Activated T-helper 17 cell treated with anti-CD3 and anti-CD28 coated beads, Interleukin-2, amount 50 U/mL, for 72 hours (primary cell): ENCODE measurements at regions not wholly inside any gene's neighbourhood (a gene's known extent, or its start where the extent isn't known, plus 50 kb on each side); places are given as distances from the start of the nearest gene placed in this dataset.
A peak's percentile ranks its signal among the peaks of the same experiment; 100 is the strongest.

ENCODE experiments used
- ATAC-seq: fragments of 150-1000 bp; cut with Tn5 transposase; replicated peaks from 2 replicates; pipeline ENCODE4 v1.10.0; 2021; ENCODE audit warnings: mild to moderate bottlenecking, moderate library complexity
- H3K27ac Mint-ChIP-seq: one replicate; pipeline ENCODE4 v1.8.0; 2022; ENCODE audit warnings: mixed read lengths
- H3K27me3 Mint-ChIP-seq: one replicate; pipeline ENCODE4 v1.8.0; 2022; ENCODE audit warnings: mixed read lengths
- H3K36me3 Mint-ChIP-seq: one replicate; pipeline ENCODE4 v1.8.0; 2022; ENCODE audit warnings: low read depth, mild to moderate bottlenecking, mixed read lengths
- H3K4me1 Mint-ChIP-seq: one replicate; pipeline ENCODE4 v1.8.0; 2022; ENCODE audit warnings: mixed read lengths
- H3K4me3 Mint-ChIP-seq: one replicate; pipeline ENCODE4 v1.8.0; 2022; ENCODE audit warnings: mild to moderate bottlenecking, mixed read lengths
- H3K9me3 Mint-ChIP-seq: one replicate; pipeline ENCODE4 v1.8.0; 2022; ENCODE audit warnings: mixed read lengths

DNA sequence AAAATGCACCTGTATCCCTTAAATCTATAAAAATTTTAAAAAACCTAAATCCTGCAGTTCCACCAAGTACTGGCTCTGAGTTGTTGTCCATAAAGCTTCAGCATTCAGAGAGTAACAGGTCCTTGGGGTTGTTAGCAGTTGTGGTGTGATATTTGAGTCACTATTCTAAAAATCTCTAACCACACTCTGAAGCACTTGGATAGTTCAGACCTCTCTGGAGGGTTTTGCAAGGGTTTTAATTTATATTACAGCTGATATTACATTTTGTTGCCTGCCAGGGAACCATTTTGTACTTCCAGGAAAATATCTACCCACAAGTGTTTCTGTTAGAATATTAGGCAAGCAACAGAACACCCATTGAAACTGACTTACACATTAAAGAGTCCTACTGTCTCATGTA lies 255.6 kb downstream of the TBL1XR1 start:
- no peaks in the 10 kb centered on the region for H3K27me3 Mint-ChIP-seq
- no peaks in the 10 kb centered on the region for H3K36me3 Mint-ChIP-seq
- H3K4me3 Mint-ChIP-seq, result no peak overlapping the region
- no peak overlapping the region for H3K27ac Mint-ChIP-seq
- no peaks in the 10 kb centered on the region for H3K9me3 Mint-ChIP-seq
- no peak for ATAC-seq
- H3K4me1 Mint-ChIP-seq, result no peaks in the 10 kb centered on the region

DNA sequence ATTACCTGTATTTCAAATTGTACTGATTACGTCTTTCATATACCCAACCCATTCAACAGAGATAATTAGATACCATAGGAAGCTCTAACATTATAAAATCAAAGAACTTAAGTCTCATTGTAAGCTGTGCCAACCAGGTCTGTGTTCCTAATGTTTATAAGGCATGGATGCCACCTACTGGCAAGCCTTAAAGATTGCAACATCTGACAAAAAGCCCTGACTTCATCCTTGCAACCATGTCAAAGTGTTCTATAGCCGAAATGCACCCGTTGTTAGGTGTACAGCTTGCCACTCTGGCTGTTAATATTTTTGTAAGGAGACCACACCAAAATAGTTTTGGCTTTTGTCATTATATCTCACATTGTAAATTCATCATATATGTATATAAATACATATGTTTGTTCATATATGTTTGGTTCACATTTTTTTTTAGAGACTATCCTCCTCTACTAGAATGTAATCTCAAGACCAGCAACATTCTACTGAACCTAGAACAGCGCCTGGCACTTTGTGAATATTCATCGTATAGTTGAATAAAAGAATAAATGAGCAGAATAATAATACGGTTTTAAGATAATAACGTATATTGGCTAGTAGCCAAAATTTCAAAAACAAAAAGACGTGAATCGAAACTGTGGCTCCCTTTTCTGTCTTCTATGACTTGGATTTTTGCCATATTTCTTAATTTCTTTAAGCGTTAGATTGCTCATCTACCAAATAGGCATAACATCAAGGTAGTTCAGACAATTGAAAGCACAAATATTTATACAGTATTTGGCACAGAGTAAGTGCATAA lies 258.1 kb downstream of the TBL1XR1 start:
- H3K27me3 Mint-ChIP-seq, result peaks cover 9% of the 10 kb centered on the region
- H3K4me3 Mint-ChIP-seq, result no peak overlapping the region
- peak; percentile 72 for ATAC-seq
- H3K27ac Mint-ChIP-seq, result no peak overlapping the region
- H3K36me3 Mint-ChIP-seq, result no peaks in the 10 kb centered on the region
- no peaks in the 10 kb centered on the region for H3K4me1 Mint-ChIP-seq
- H3K9me3 Mint-ChIP-seq, result no peaks in the 10 kb centered on the region

DNA sequence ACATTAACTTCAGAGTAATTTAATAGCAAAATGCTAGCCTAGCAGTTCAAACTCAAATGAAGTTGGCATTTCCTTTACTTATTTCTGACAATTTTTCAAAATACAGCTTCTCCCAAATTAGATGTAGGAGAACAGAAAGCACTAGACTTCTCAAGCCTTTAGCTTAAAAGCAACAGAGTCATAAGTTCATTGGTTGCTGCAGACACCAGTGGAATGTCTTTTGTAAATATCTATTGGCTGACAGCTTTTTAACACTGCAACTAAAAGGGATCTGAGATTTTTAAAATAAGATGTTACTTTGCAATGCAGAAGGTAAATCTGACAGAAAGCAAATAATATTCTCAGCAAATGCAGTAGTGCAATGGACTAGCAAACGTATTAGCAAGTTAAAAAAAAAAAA lies 259.3 kb downstream of the TBL1XR1 start:
- no peaks in the 10 kb centered on the region for H3K36me3 Mint-ChIP-seq
- no peak for ATAC-seq
- peaks cover 13% of the 10 kb centered on the region for H3K27me3 Mint-ChIP-seq
- no peaks in the 10 kb centered on the region for H3K4me1 Mint-ChIP-seq
- H3K4me3 Mint-ChIP-seq, result no peak overlapping the region
- H3K9me3 Mint-ChIP-seq, result no peaks in the 10 kb centered on the region
- no peak overlapping the region for H3K27ac Mint-ChIP-seq

DNA sequence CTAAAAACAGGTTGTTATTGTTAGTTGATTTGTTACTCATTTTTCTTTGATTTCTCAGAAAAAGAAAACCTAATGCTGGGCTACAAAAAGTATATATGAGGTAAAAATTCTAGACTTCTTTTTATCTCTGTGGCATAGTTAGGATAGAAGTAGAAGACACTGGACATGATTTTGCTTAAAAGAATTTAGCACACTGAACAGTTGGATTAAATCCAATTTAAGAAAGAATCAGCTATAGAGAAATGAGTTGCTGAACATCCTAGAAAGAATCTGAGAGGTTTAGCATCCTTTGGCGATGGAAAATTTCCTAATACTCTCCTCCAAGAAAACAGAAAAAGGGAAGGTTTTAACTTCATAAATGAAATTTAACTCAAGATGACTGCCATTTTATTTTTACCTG lies 259.7 kb downstream of the TBL1XR1 start:
- no peaks in the 10 kb centered on the region for H3K36me3 Mint-ChIP-seq
- no peak overlapping the region for H3K4me3 Mint-ChIP-seq
- ATAC-seq, result no peak
- H3K4me1 Mint-ChIP-seq, result no peaks in the 10 kb centered on the region
- H3K27ac Mint-ChIP-seq, result no peak overlapping the region
- no peaks in the 10 kb centered on the region for H3K9me3 Mint-ChIP-seq
- peaks cover 13% of the 10 kb centered on the region for H3K27me3 Mint-ChIP-seq

DNA sequence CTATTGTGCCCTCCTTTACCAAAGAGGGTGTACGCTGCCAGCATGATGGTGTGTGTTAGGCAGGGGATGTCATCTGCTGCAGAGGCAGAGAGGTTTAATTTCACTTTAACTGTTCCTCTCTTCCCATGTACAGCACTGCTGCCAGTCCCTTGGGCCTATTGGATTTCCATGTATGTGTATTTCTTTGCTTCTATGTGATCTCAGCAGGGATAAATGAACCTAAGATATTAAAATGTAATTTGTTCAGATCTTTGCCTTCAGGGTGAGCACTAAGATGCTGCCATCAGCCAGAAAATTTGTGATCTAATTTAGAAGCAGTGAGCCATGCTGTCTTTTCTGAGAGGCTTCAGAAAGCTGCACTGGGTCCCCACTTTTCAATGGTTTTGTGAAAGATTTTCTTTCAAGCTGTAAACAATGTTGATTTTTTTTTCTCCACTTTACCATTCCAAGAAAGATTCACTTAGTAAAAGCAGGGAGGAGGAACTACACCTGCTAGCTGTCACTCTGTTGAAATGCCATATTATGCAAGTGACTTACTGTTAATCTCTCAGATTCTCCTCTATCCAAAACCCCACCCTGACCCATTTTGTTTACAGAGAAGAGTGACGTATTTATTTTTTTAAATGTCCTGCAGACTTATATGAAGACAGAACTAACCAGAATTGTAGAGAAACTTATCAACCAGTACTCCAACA lies 261.9 kb downstream of the TBL1XR1 start:
- Mint-ChIP-seq H3K36me3 (no peaks in the 10 kb centered on the region), H3K4me1 (no peaks in the 10 kb centered on the region), H3K27me3 (peaks cover 13% of the 10 kb centered on the region), H3K4me3 (no peak overlapping the region), H3K9me3 (no peaks in the 10 kb centered on the region), H3K27ac (no peak overlapping the region)
- no peak for ATAC-seq

DNA sequence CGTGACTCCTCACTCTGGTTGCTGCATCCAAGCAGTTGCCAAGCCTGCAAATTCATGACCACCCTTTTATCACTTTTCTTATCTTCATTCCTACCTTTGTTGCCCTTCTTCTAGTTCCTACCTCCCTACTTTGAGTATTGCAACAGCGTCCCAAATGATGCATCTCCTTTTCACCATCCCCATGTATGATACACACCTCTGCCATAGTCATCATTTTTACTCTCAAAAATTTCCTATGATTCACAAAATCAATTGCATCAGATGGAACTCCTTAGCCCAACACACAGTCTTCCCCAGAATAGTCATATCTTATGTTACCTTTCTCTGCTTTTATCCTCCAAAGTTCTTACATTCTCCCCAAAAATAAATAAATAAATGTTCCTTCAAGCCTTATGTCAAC lies 262.6 kb downstream of the TBL1XR1 start:
- Mint-ChIP-seq H3K27me3 (peaks cover 13% of the 10 kb centered on the region), H3K4me3 (no peak overlapping the region), H3K36me3 (no peaks in the 10 kb centered on the region), H3K4me1 (no peaks in the 10 kb centered on the region), H3K27ac (no peak overlapping the region), H3K9me3 (no peaks in the 10 kb centered on the region)
- ATAC-seq, result no peak

DNA sequence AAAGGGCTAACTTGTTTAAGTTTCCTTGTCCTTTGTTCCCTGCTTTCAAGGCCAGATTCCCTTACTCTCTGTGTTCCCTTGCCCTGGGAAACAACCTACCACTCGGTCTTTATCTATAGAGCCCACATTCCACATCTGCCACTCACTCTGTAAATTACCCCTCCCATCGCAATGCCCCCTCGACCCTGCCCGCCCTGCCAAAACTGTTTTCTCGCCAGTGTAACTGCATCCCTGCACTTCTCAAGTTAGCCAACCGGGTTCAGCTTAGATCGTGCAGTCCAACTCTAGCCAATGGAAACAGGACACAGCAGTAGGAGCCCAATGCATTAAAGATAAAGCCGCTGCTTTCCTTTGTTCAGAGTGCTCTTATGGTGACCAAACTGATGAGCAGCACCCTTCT lies 263.6 kb downstream of the TBL1XR1 start:
- Mint-ChIP-seq H3K4me1 (no peaks in the 10 kb centered on the region), H3K36me3 (no peaks in the 10 kb centered on the region), H3K4me3 (no peak overlapping the region), H3K27me3 (peaks cover 18% of the 10 kb centered on the region), H3K9me3 (no peaks in the 10 kb centered on the region), H3K27ac (no peak overlapping the region)
- no peak for ATAC-seq

DNA sequence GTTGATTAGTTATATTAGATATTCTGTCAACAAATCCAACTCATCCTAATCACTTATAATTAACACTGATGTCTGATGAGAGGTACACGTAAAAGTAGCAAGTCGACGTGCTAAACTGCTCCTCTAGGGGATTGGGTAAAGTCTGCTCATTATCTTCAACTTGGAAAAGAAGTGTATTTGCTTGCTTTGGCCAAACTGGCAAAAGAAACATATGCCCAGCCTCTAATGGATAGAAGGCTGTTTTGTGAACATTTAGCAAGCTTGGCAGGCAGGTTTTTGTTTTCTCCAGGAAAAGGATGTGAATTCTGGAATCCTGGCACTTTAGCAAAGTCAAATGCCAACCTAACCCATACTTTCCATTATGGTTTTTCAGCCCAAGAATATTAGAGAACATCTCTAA lies 264.8 kb downstream of the TBL1XR1 start:
- H3K27ac Mint-ChIP-seq, result no peak overlapping the region
- peaks cover 21% of the 10 kb centered on the region for H3K27me3 Mint-ChIP-seq
- no peaks in the 10 kb centered on the region for H3K9me3 Mint-ChIP-seq
- ATAC-seq, result no peak
- no peaks in the 10 kb centered on the region for H3K36me3 Mint-ChIP-seq
- H3K4me3 Mint-ChIP-seq, result no peak overlapping the region
- no peaks in the 10 kb centered on the region for H3K4me1 Mint-ChIP-seq

DNA sequence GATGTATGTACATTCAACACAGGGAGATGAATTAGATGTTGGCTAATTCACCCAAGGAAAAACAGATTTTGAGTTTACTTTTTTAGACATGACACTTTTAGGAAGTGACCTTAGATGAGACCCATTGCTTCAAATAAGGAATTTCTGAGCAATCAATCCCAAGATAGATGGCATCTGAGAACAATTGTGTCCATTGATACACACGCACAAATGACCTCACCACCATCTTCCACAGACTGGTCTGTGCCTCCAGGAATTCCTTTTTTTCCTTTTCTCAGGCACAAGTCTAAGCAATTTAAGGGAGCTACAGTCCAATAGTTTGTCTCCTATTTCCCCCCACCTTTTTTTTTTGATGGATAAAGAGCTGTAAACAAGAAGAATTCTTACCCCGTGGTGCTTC lies 265.3 kb downstream of the TBL1XR1 start:
- Mint-ChIP-seq H3K27me3 (peaks cover 25% of the 10 kb centered on the region), H3K9me3 (no peaks in the 10 kb centered on the region), H3K4me1 (no peaks in the 10 kb centered on the region), H3K27ac (no peak overlapping the region), H3K4me3 (no peak overlapping the region), H3K36me3 (no peaks in the 10 kb centered on the region)
- ATAC-seq, result no peak

DNA sequence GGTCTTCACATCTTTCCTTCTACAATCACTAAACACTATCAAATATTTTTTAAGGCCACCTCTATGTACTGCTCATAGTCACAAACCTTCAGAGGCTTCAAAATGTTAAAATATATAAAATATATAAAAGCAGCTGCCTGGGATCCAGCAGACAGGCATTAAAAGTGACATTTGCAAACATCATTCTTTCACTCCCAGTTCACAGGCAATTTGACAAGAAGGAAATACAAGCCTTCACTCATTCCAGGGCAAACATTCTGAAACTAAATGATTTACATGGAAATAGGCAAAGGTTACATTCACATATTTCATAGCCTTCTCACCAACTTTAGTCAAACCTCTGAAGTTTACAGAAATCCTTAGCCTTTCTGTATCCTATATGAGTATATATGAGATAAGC lies 266.3 kb downstream of the TBL1XR1 start:
- no peak for ATAC-seq
- Mint-ChIP-seq H3K4me1 (peaks cover 8% of the 10 kb centered on the region), H3K27ac (no peak overlapping the region), H3K9me3 (no peaks in the 10 kb centered on the region), H3K4me3 (no peak overlapping the region), H3K36me3 (no peaks in the 10 kb centered on the region), H3K27me3 (peaks cover 25% of the 10 kb centered on the region)

DNA sequence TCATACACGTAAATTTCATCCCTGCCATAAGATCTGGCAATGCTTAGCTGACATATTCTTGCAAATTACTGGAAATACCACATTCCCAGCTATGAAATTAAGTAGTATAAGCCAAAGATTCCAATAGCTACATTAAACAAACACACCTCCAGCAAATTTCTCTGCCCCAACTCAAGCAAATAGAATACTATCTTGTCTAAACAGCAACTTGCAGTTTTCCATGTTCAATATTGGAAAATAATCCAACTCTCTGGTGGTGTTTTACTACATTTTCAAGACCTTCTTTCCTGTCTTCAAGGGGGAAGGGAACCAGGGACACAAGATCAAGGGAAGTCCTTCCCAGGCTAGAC lies 268.7 kb downstream of the TBL1XR1 start:
- no peak for ATAC-seq
- H3K4me1 Mint-ChIP-seq, result peaks cover 9% of the 10 kb centered on the region
- H3K36me3 Mint-ChIP-seq, result no peaks in the 10 kb centered on the region
- no peaks in the 10 kb centered on the region for H3K9me3 Mint-ChIP-seq
- H3K27ac Mint-ChIP-seq, result no peak overlapping the region
- peaks cover 20% of the 10 kb centered on the region for H3K27me3 Mint-ChIP-seq
- H3K4me3 Mint-ChIP-seq, result no peak overlapping the region

DNA sequence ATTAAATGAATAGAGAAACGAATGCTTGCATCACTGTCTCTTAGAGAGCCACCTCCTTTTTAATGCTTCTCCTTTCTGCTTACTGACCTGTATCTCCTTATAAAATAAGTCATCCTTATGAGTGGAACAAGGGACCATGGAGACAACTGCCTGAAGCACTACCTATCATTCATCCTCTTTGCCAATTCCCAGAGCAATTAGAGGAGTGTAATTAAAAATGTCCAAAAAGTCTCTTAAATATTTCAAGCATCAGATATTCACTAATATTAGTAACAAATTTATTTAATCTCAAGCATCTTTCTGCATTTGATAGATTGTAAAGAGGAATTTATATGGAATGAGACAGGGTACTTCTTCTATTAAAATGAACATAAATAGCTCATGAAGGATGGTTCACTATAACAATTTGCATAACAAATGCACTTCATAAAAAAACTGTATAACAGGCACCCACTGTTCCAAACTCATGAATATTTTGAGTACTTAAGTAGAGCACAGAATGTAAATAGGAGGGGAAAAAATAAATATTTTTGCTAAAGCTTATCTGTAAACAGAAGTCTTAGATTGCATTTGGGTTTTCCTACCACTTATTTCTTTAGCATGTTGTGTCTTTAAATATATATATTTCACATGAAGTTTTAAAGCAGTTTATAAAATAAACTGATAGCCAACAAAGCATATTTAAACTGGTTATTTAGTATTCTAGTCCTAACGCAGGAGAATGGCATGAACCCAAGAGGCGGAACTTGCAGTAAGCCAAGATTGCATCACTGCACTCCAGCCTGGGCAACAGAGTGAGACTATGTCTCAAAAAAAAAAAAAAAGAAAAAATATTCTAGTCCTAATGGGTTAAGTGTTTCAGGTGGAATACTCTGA lies 269.3 kb downstream of the TBL1XR1 start:
- Mint-ChIP-seq H3K4me1 (peaks cover 9% of the 10 kb centered on the region), H3K4me3 (no peak overlapping the region), H3K27me3 (peaks cover 19% of the 10 kb centered on the region)

DNA sequence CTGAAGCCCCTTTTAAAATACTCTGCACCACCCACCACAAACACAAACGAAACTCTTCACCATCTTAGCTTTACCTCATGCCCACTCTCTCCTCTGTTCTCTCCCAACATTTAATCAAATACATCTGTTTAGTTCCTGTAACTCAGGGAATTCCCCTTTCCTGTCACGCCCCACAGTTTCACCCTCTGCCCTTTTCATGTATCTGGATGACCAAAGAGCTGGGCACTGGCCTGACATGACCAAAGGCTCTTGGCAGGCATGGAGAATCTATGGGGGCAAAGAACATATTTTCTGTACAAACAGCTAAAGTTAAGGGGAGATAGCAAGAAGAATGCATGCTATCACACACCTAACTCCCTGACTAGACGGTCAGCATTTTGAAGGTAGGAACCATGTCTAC lies 270.0 kb downstream of the TBL1XR1 start:
- H3K9me3 Mint-ChIP-seq, result no peaks in the 10 kb centered on the region
- H3K4me1 Mint-ChIP-seq, result peaks cover 9% of the 10 kb centered on the region
- no peak overlapping the region for H3K27ac Mint-ChIP-seq
- no peak overlapping the region for H3K4me3 Mint-ChIP-seq
- ATAC-seq, result no peak
- H3K36me3 Mint-ChIP-seq, result no peaks in the 10 kb centered on the region
- H3K27me3 Mint-ChIP-seq, result peaks cover 22% of the 10 kb centered on the region

More for the DNA sequence above, 269.3 kb downstream of the TBL1XR1 start:
- H3K27ac Mint-ChIP-seq, result no peak overlapping the region
- no peaks in the 10 kb centered on the region for H3K36me3 Mint-ChIP-seq
- ATAC-seq, result no peak
- H3K9me3 Mint-ChIP-seq, result no peaks in the 10 kb centered on the region

DNA sequence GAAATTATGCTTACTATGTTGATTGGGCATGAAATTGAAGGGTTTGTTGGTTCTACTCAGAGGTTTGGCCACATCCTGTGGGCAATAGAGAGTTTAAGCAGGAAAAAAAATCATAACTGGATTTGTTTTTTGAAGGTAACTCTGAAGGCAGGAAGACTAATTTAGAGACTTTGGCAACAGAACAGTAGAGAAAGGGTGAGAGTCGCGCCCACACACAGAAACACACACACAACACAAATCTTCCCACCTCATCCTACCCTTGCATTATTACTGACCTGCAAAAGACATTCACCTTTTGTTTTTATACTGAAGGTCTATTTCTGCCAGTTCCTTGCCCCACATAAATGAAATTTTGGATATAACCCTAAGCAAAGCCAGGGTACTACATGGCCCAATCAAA lies 270.6 kb downstream of the TBL1XR1 start:
- H3K27ac Mint-ChIP-seq, result no peak overlapping the region
- peak; percentile 64 for ATAC-seq
- H3K27me3 Mint-ChIP-seq, result peaks cover 22% of the 10 kb centered on the region
- no peak overlapping the region for H3K4me3 Mint-ChIP-seq
- no peaks in the 10 kb centered on the region for H3K36me3 Mint-ChIP-seq
- no peaks in the 10 kb centered on the region for H3K9me3 Mint-ChIP-seq
- H3K4me1 Mint-ChIP-seq, result peaks cover 9% of the 10 kb centered on the region

DNA sequence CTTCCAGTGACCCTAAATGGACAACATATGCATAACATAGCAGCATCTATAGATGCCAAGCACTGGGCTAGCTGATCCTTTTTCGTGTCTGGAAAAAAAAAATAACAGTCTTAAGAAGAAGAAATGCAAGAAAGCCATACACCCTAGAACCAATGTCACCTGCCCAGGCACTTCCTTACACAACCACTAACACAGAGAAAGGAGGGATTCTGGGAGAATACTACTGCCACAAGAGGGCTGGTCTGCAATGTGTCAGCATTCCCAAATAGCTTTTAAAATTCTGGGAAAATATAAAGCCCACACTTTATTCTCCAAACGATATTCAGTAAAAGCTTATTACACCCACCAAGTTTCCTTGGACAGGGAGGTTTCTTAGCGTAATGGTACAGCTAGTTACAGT lies 271.2 kb downstream of the TBL1XR1 start:
- no peak for ATAC-seq
- no peaks in the 10 kb centered on the region for H3K9me3 Mint-ChIP-seq
- peaks cover 9% of the 10 kb centered on the region for H3K4me1 Mint-ChIP-seq
- H3K27ac Mint-ChIP-seq, result no peak overlapping the region
- peaks cover 22% of the 10 kb centered on the region for H3K27me3 Mint-ChIP-seq
- H3K4me3 Mint-ChIP-seq, result no peak overlapping the region
- no peaks in the 10 kb centered on the region for H3K36me3 Mint-ChIP-seq
